ENCODE measurements at regions not wholly inside any gene's neighbourhood (a gene's known extent, or its start where the extent isn't known, plus 50 kb on each side); places are given as distances from the start of the nearest gene placed in this dataset.

GRCh38 chr5:142531977-142532780, 153.7 kb downstream of the FGF1 start:
- TF ChIP-seq POLR2AphosphoS5 (IDR thresholded peaks at IDR 0.05; ENCODE audit: low read depth, low read length) (no peak), REST (IDR thresholded peaks at IDR 0.05; ENCODE audit: insufficient read depth in 1 of 2, low read depth in 2 of 2, low read length in 2 of 2) (no peak), FOXP2 (optimal IDR thresholded peaks at IDR 0.05; ENCODE audit: borderline replicate concordance, extremely low read depth, extremely low read length, insufficient read depth) (no peak), TAF1 (IDR thresholded peaks at IDR 0.05; ENCODE audit: borderline replicate concordance, insufficient read depth, low read length) (no peak), SIN3A (IDR thresholded peaks at IDR 0.05; ENCODE audit: borderline replicate concordance, insufficient read depth, low read length) (no peak)

- no peak for TF ChIP-seq FOXP2 (optimal IDR thresholded peaks at IDR 0.05; ENCODE audit: borderline replicate concordance, extremely low read depth, extremely low read length, insufficient read depth)
- TF ChIP-seq REST (IDR thresholded peaks at IDR 0.05; ENCODE audit: insufficient read depth in 1 of 2, low read depth in 2 of 2, low read length in 2 of 2), result no peak
- no peak for TF ChIP-seq SIN3A (IDR thresholded peaks at IDR 0.05; ENCODE audit: borderline replicate concordance, insufficient read depth, low read length)
These were observed 155.0 kb downstream of the FGF1 start for GRCh38 chr5:142530904-142531303.

GRCh38 chr5:142529626-142530278, 156.1 kb downstream of the FGF1 start:
- TF ChIP-seq REST (IDR thresholded peaks at IDR 0.05; ENCODE audit: insufficient read depth in 1 of 2, low read depth in 2 of 2, low read length in 2 of 2) (no peak), POLR2AphosphoS5 (IDR thresholded peaks at IDR 0.05; ENCODE audit: low read depth, low read length) (no peak), TAF1 (IDR thresholded peaks at IDR 0.05; ENCODE audit: borderline replicate concordance, insufficient read depth, low read length) (no peak), FOXP2 (optimal IDR thresholded peaks at IDR 0.05; ENCODE audit: borderline replicate concordance, extremely low read depth, extremely low read length, insufficient read depth) (no peak), SIN3A (IDR thresholded peaks at IDR 0.05; ENCODE audit: borderline replicate concordance, insufficient read depth, low read length) (no peak)

GRCh38 chr5:142527664-142528295, 158.1 kb downstream of the FGF1 start:
- TF ChIP-seq FOXP2 (optimal IDR thresholded peaks at IDR 0.05; ENCODE audit: borderline replicate concordance, extremely low read depth, extremely low read length, insufficient read depth), result no peak

GRCh38 chr5:142527234-142527633, 158.7 kb downstream of the FGF1 start:
- TF ChIP-seq FOXP2 (optimal IDR thresholded peaks at IDR 0.05; ENCODE audit: borderline replicate concordance, extremely low read depth, extremely low read length, insufficient read depth) (no peak), TAF1 (IDR thresholded peaks at IDR 0.05; ENCODE audit: borderline replicate concordance, insufficient read depth, low read length) (no peak)

GRCh38 chr5:142522983-142523382, 162.9 kb downstream of the FGF1 start:
- TF ChIP-seq SIN3A (IDR thresholded peaks at IDR 0.05; ENCODE audit: borderline replicate concordance, insufficient read depth, low read length) (no peak), REST (IDR thresholded peaks at IDR 0.05; ENCODE audit: insufficient read depth in 1 of 2, low read depth in 2 of 2, low read length in 2 of 2) (no peak), FOXP2 (optimal IDR thresholded peaks at IDR 0.05; ENCODE audit: borderline replicate concordance, extremely low read depth, extremely low read length, insufficient read depth) (no peak)

Data from PFSK-1 (cell line).